Endothelial cell of umbilical vein (primary cell): ENCODE measurements at regions not wholly inside any gene's neighbourhood (a gene's known extent, or its start where the extent isn't known, plus 50 kb on each side); places are given as distances from the start of the nearest gene placed in this dataset.
A peak's percentile ranks its signal among the peaks of the same experiment; 100 is the strongest.

Experiments used
- BruUV-seq: library from RNA; stranded (reverse); fragments of 400-500 nt; replicated peaks from 2 replicates; lab custom pipeline; 2021; lab: Mats Ljungman, UMichigan
- CTCF ChIA-PET: fragments of 300-600, 350-600 bp; sonication (Branson Sonifier 250); formaldehyde crosslinking; loops from one replicate; lab custom pipeline; 2021; ENCODE audit warnings: antibody characterized with exemption, inconsistent platforms; lab: Charles Lee
- POLR2A ChIA-PET: fragments of 300-600, 350-600 bp; sonication (Branson Sonifier 250); formaldehyde crosslinking; loops from one replicate; lab custom pipeline; 2021; ENCODE audit warnings: antibody characterized with exemption, inconsistent platforms; lab: Charles Lee
- DNase-seq: peaks from one replicate; pipeline ENCODE4 v3.0.0-alpha.2; 2011; ENCODE audit warnings: low read depth, low spot score
- FAIRE-seq: peaks from 2 replicates; lab custom pipeline; 2011; peaks lifted over from hg19 to GRCh38; lab: Jason Lieb, UNC
- H2AFZ ChIP-seq: 2 replicates; pipeline ENCODE4 v1.6.0; 2012; ENCODE audit warnings: low read depth, low read length, control low read depth, inconsistent platforms
- H3K27ac ChIP-seq: 2 replicates; pipeline ENCODE4 v1.5.1; 2011; ENCODE audit warnings: low read depth, mild to moderate bottlenecking, control low read depth, low read length, moderate library complexity; ENCODE audit not compliant: insufficient read depth
- H3K27me3 ChIP-seq, 2 experiments: 2 replicates each; pipeline versions ENCODE4 v1.6.0 to v1.6.1; 2011; ENCODE audit warnings: low read length in 2 of 2, mixed read lengths in 1 of 2; ENCODE audit not compliant: control insufficient read depth in 2 of 2, insufficient read depth in 2 of 2
- H3K36me3 ChIP-seq, 2 experiments: 2 replicates in 1 of 2; 3 replicates in 1 of 2; pipeline ENCODE4 v1.5.1; 2011; ENCODE audit warnings: low read length in 2 of 2, mild to moderate bottlenecking in 1 of 2, moderate library complexity in 1 of 2; ENCODE audit not compliant: control insufficient read depth in 2 of 2, insufficient read depth in 2 of 2; ENCODE audit errors: extremely low read depth in 1 of 2
- H3K4me1 ChIP-seq: 3 replicates; pipeline ENCODE4 v1.5.1; 2011; ENCODE audit warnings: mild to moderate bottlenecking, low read length; ENCODE audit not compliant: control insufficient read depth, insufficient read depth; ENCODE audit errors: extremely low read depth
- H3K4me2 ChIP-seq: 2 replicates; pipeline ENCODE4 v1.6.1; 2011; ENCODE audit warnings: low read length, control low read depth, mixed read lengths; ENCODE audit not compliant: insufficient read depth
- H3K4me3 ChIP-seq, 3 experiments: fragments of 200-600 bp in 1 of 3; sonication (generic), shearing (Covaris generic) in 1 of 3; replicated peaks in 1 of 3; 2 replicates each; pipeline ENCODE4 v1.5.1; 2011 to 2016; ENCODE audit warnings: control low read depth in 3 of 3, low read length in 3 of 3, mild to moderate bottlenecking in 2 of 3, inconsistent platforms in 1 of 3, low read depth in 1 of 3, moderate library complexity in 1 of 3; ENCODE audit not compliant: insufficient read depth in 1 of 3
- H3K79me2 ChIP-seq: 2 replicates; pipeline ENCODE4 v1.6.0; 2012; ENCODE audit warnings: low read length, inconsistent platforms; ENCODE audit not compliant: control insufficient read depth, insufficient read depth
- H3K9ac ChIP-seq: replicated peaks from 2 replicates; pipeline ENCODE3; 2011; ENCODE audit warnings: low read length, control low read depth; ENCODE audit not compliant: insufficient read depth; ENCODE audit errors: extremely low read depth
- H3K9me1 ChIP-seq: replicated peaks from 3 replicates; pipeline ENCODE4 v1.6.0; 2011; ENCODE audit warnings: mild to moderate bottlenecking, low read length; ENCODE audit not compliant: control insufficient read depth, insufficient read depth; ENCODE audit errors: extremely low read depth
- H3K9me3 ChIP-seq: replicated peaks from 2 replicates; pipeline ENCODE4 v1.5.1; 2012; ENCODE audit warnings: low read length, inconsistent platforms; ENCODE audit not compliant: control insufficient read depth, insufficient read depth
- H4K20me1 ChIP-seq: replicated peaks from 2 replicates; pipeline ENCODE3; 2011; ENCODE audit warnings: mild to moderate bottlenecking, low read length; ENCODE audit not compliant: control insufficient read depth, insufficient read depth; ENCODE audit errors: extremely low read depth
- EZH2 ChIP-seq: IDR thresholded peaks from 2 replicates; pipeline ENCODE4 v1.6.1; 2012; ENCODE audit warnings: borderline replicate concordance, low read depth, mild to moderate bottlenecking, moderate library complexity, low read length, inconsistent platforms; ENCODE audit not compliant: severe bottlenecking
- FOS ChIP-seq: IDR thresholded peaks from 2 replicates; pipeline ENCODE4 v1.6.1; 2011; ENCODE audit warnings: mild to moderate bottlenecking, low read length, moderate library complexity, borderline replicate concordance; ENCODE audit not compliant: insufficient read depth
- GATA2 ChIP-seq: IDR thresholded peaks from 2 replicates; pipeline ENCODE4 v1.7.0; 2011; ENCODE audit warnings: low read depth, mild to moderate bottlenecking, moderate library complexity, mixed read lengths, low read length; ENCODE audit not compliant: insufficient read length, insufficient read depth
- JUN ChIP-seq: IDR thresholded peaks from 2 replicates; pipeline ENCODE4 v1.6.1; 2011; ENCODE audit warnings: borderline replicate concordance, low read depth; ENCODE audit not compliant: insufficient read length, insufficient read depth
- MAX ChIP-seq: IDR thresholded peaks from 2 replicates; pipeline ENCODE4 v1.6.1; 2011; ENCODE audit not compliant: insufficient read depth, insufficient read length
- MYC ChIP-seq: IDR thresholded peaks from one replicate; pipeline ENCODE4 v1.6.1; 2011; ENCODE audit warnings: mild to moderate bottlenecking, low read depth, low read length
- POLR2A ChIP-seq: IDR thresholded peaks from 2 replicates; pipeline ENCODE4 v1.6.1; 2012; ENCODE audit warnings: low read depth, mild to moderate bottlenecking, control low read depth, low read length
- POLR2AphosphoS5 ChIP-seq: IDR thresholded peaks from 2 replicates; pipeline ENCODE4 v1.6.1; 2012; ENCODE audit warnings: low read depth, mild to moderate bottlenecking, control low read depth, low read length, moderate library complexity; ENCODE audit not compliant: insufficient read depth
- dilution Hi-C: fragments of 300-500 bp; cut with MboI; formaldehyde crosslinking; loops from one replicate; pipeline ENCODE4 v1.15.0; 2019; ENCODE audit warnings: low sequenced_read_pairs; ENCODE audit not compliant: extremely low pct_ligation_motif_present
- intact Hi-C: fragments of 100-400 bp; cut with micrococcal nuclease; formaldehyde crosslinking; loops from one replicate; pipeline ENCODE4 v1.10.0; 2022
- TF ChIP-seq, protein P1 (sequence below), 2 donors: IDR thresholded peaks; 1 replicate in 1 of 2; 2 replicates in 1 of 2; pipeline ENCODE4 v1.5.1; 2011; ENCODE audit warnings: low read length in 2 of 2, mild to moderate bottlenecking in 2 of 2, moderate library complexity in 2 of 2, control low read depth in 1 of 2, inconsistent platforms in 1 of 2, low read depth in 1 of 2; ENCODE audit not compliant: insufficient read depth in 1 of 2; ENCODE audit errors: extremely low read depth in 1 of 2

- no peak overlapping the region for H3K4me2 ChIP-seq
- no peak overlapping the region for H3K9ac ChIP-seq
- H3K4me3 ChIP-seq, result no peak overlapping the region
- ChIA-PET CTCF (interaction anchor here (0.6 to 3.3 kb wide), 93 partner anchors 9 to 1383 kb away, joined by 3 to 44 read pairs (median 4); partner anchors contain the start of genes CDIN1, DPH6 and MEIS2), POLR2A (no interaction called here)
- intact Hi-C loops (loop anchor here (1.0 to 5.0 kb wide), 9 partner anchors 54 to 1383 kb away; no protein-coding TSS in a partner anchor), dilution Hi-C loops (no loop called here)
- H3K27me3 ChIP-seq, result no peaks in the 10 kb centered on the region
- FAIRE-seq (peak; percentile 93), DNase-seq (peak; percentile 85)
- H3K79me2 ChIP-seq, result no peaks in the 10 kb centered on the region
- H3K4me1 ChIP-seq, result peaks cover 3% of the 10 kb centered on the region
- no peaks in the 10 kb centered on the region for H3K9me3 ChIP-seq
- H3K9me1 ChIP-seq, result no peaks in the 10 kb centered on the region
- no peak for TF ChIP-seq POLR2A
- no peak for TF ChIP-seq POLR2AphosphoS5
- no peak for TF ChIP-seq JUN
- TF ChIP-seq, protein P1, sequence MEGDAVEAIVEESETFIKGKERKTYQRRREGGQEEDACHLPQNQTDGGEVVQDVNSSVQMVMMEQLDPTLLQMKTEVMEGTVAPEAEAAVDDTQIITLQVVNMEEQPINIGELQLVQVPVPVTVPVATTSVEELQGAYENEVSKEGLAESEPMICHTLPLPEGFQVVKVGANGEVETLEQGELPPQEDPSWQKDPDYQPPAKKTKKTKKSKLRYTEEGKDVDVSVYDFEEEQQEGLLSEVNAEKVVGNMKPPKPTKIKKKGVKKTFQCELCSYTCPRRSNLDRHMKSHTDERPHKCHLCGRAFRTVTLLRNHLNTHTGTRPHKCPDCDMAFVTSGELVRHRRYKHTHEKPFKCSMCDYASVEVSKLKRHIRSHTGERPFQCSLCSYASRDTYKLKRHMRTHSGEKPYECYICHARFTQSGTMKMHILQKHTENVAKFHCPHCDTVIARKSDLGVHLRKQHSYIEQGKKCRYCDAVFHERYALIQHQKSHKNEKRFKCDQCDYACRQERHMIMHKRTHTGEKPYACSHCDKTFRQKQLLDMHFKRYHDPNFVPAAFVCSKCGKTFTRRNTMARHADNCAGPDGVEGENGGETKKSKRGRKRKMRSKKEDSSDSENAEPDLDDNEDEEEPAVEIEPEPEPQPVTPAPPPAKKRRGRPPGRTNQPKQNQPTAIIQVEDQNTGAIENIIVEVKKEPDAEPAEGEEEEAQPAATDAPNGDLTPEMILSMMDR (IDR thresholded peaks at IDR 0.05; ENCODE audit: extremely low read depth in 1 of 2, insufficient read depth in 1 of 2, low read depth in 1 of 2, low read length in 2 of 2), result peak; percentile 73 to 77
- no TSS peak for BruUV-seq
- H3K36me3 ChIP-seq, result no peaks in the 10 kb centered on the region
- H3K27ac ChIP-seq, result no peak overlapping the region
- no peaks in the 10 kb centered on the region for H4K20me1 ChIP-seq
- H2AFZ ChIP-seq, result peak overlapping the region; percentile 67
Observed at GRCh38 chr15:35751413-35752133, 205.6 kb upstream of the DPH6 start.

GRCh38 chr15:35752134-35752466, 206.1 kb upstream of the DPH6 start:
- TF ChIP-seq, protein P1 (IDR thresholded peaks at IDR 0.05; ENCODE audit: extremely low read depth in 1 of 2, insufficient read depth in 1 of 2, low read depth in 1 of 2, low read length in 2 of 2), result no peak
- TF ChIP-seq JUN, result no peak
- no peak for TF ChIP-seq POLR2AphosphoS5
- TF ChIP-seq MAX, result no peak
- TF ChIP-seq GATA2, result no peak
- no peak for TF ChIP-seq FOS
- TF ChIP-seq EZH2, result no peak
- no peak for TF ChIP-seq MYC
- peaks cover 3% of the 10 kb centered on the region for H3K4me1 ChIP-seq
- no peaks in the 10 kb centered on the region for H3K79me2 ChIP-seq
- DNase-seq (no peak), FAIRE-seq (no peak)
- H4K20me1 ChIP-seq, result no peaks in the 10 kb centered on the region
- no peaks in the 10 kb centered on the region for H3K9me1 ChIP-seq
- H3K4me3 ChIP-seq, result no peak overlapping the region
- no peak overlapping the region for H2AFZ ChIP-seq
- H3K27me3 ChIP-seq, result no peaks in the 10 kb centered on the region
- POLR2A ChIA-PET, result no interaction called here
- no peaks in the 10 kb centered on the region for H3K36me3 ChIP-seq
- no peak overlapping the region for H3K9ac ChIP-seq
- intact Hi-C loops (loop anchor here (5.0 kb wide), 3 partner anchors 160 to 1130 kb away; no protein-coding TSS in a partner anchor), dilution Hi-C loops (no loop called here)
- H3K27ac ChIP-seq, result no peak overlapping the region
- CTCF ChIA-PET, result interaction anchor here (0.6 to 3.3 kb wide), 89 partner anchors 10 to 1382 kb away, joined by 3 to 44 read pairs (median 4); partner anchors contain the start of genes CDIN1, DPH6 and MEIS2
- BruUV-seq, result no TSS peak
- no peaks in the 10 kb centered on the region for H3K9me3 ChIP-seq
- no peak overlapping the region for H3K4me2 ChIP-seq
